ENCODE measurements at regions not wholly inside any gene's neighbourhood (a gene's known extent, or its start where the extent isn't known, plus 50 kb on each side); places are given as distances from the start of the nearest gene placed in this dataset.

- intact Hi-C loops (cut with micrococcal nuclease; ENCODE audit: unreplicated experiment) = no loop called here
- CTCF ChIA-PET = no interaction called here
Observed at GRCh38 chr19:30320466-30320865, 51.7 kb upstream of the ZNF536 start.

DNA sequence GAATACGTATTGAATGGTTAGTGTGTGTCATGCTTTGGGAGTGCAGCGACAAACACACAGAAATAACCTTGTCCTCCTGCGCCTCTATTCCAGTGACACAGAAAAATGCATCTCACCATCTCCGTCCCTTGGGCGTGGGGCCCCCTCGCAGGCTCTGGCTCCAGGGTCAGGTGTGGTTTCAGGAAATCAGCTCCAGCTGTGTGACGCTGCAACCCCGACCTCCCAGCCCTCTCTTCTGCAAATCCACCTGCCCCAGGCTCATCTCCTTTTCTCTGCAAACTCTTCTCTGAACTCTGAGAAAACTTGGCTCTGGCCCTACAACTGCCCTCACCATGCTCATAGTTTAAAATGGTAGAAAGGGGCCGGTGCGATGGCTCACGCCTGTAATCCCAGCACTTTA, 51.3 kb upstream of the ZNF536 start:
- Histone ChIP-seq H3K9me3 (ENCODE audit: insufficient read depth, low read depth) (no peaks in the 10 kb centered on the region), H3K4me1 (replicated peaks; ENCODE audit: insufficient read depth) (no peaks in the 10 kb centered on the region), H3K4me3 (no peak overlapping the region), H4K20me1 (ENCODE audit: insufficient read depth) (no peaks in the 10 kb centered on the region), H3K4me2 (no peak overlapping the region), H3K27ac (no peak overlapping the region), H3K27me3 (ENCODE audit: insufficient read depth, low read depth) (peaks cover 74% of the 10 kb centered on the region), H3K9me2 (ENCODE audit: insufficient read depth) (no peaks in the 10 kb centered on the region), H3F3A (ENCODE audit: insufficient read depth, low read depth) (no peaks in the 10 kb centered on the region), H2AFZ (no peak overlapping the region), H3K79me2 (ENCODE audit: low read depth) (no peaks in the 10 kb centered on the region), H3K36me3 (ENCODE audit: low read depth) (no peaks in the 10 kb centered on the region)
- intact Hi-C loops (cut with micrococcal nuclease; ENCODE audit: unreplicated experiment) = no loop called here
- no TSS peak for BruUV-seq (replicated peaks)
- ChIA-PET POLR2A (ENCODE audit: unreplicated experiment) (no interaction called here), CTCF (no interaction called here)
- DNase-seq = no peak
- no peak for TF ChIP-seq EZH2 (IDR thresholded peaks at IDR 0.05; ENCODE audit: low read depth)
- TF ChIP-seq, protein P1, sequence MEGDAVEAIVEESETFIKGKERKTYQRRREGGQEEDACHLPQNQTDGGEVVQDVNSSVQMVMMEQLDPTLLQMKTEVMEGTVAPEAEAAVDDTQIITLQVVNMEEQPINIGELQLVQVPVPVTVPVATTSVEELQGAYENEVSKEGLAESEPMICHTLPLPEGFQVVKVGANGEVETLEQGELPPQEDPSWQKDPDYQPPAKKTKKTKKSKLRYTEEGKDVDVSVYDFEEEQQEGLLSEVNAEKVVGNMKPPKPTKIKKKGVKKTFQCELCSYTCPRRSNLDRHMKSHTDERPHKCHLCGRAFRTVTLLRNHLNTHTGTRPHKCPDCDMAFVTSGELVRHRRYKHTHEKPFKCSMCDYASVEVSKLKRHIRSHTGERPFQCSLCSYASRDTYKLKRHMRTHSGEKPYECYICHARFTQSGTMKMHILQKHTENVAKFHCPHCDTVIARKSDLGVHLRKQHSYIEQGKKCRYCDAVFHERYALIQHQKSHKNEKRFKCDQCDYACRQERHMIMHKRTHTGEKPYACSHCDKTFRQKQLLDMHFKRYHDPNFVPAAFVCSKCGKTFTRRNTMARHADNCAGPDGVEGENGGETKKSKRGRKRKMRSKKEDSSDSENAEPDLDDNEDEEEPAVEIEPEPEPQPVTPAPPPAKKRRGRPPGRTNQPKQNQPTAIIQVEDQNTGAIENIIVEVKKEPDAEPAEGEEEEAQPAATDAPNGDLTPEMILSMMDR (conservative IDR thresholded peaks at IDR 0.05) = no peak

More at GRCh38 chr19:30320466-30320865, 51.7 kb upstream of the ZNF536 start:
- Histone ChIP-seq H3K4me1 (replicated peaks; ENCODE audit: insufficient read depth) (no peaks in the 10 kb centered on the region), H3K27me3 (ENCODE audit: insufficient read depth, low read depth) (peaks cover 74% of the 10 kb centered on the region), H3K27ac (no peak overlapping the region), H3K36me3 (ENCODE audit: low read depth) (no peaks in the 10 kb centered on the region), H3K9me2 (ENCODE audit: insufficient read depth) (no peaks in the 10 kb centered on the region), H4K20me1 (ENCODE audit: insufficient read depth) (no peaks in the 10 kb centered on the region), H3F3A (ENCODE audit: insufficient read depth, low read depth) (no peaks in the 10 kb centered on the region), H3K79me2 (ENCODE audit: low read depth) (no peaks in the 10 kb centered on the region), H2AFZ (no peak overlapping the region), H3K9me3 (ENCODE audit: insufficient read depth, low read depth) (no peaks in the 10 kb centered on the region), H3K4me3 (no peak overlapping the region), H3K4me2 (no peak overlapping the region)
- TF ChIP-seq, protein P1 (conservative IDR thresholded peaks at IDR 0.05) = no peak
- TF ChIP-seq EZH2 (IDR thresholded peaks at IDR 0.05; ENCODE audit: low read depth) = no peak
- POLR2A ChIA-PET (ENCODE audit: unreplicated experiment) = no interaction called here
- DNase-seq = no peak
- no TSS peak for BruUV-seq (replicated peaks)
